ENCODE measurements at regions not wholly inside any gene's neighbourhood (a gene's known extent, or its start where the extent isn't known, plus 50 kb on each side); places are given as distances from the start of the nearest gene placed in this dataset.

DNA sequence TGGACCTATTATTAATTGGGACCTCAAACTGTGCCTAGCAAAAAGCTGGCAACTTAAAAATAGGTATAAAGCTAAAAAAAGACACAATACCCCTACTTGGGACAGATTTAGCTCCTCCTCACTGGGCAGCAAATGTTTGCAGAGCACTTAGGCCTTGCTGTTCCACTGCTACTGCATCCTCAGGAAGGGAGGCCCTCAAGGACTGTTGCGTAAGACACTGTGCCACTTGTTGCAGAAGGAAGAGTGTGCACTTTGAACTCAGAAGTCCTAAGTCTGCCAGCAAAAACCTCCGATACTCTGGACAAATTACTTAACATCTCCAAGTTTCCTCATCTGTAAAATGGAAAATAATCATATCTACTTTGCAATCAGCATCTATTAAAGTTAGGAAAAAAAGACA, 322.9 kb downstream of the BARHL2 start:
- no peak for TF ChIP-seq POLR2AphosphoS5 (IDR thresholded peaks at IDR 0.05; ENCODE audit: insufficient read depth, low read depth, low read length)
- TF ChIP-seq MAX (IDR thresholded peaks at IDR 0.05; ENCODE audit: insufficient read depth, insufficient read length), result no peak
- no peak for TF ChIP-seq JUN (IDR thresholded peaks at IDR 0.05; ENCODE audit: borderline replicate concordance, insufficient read depth, insufficient read length, low read depth)
- no peak for TF ChIP-seq CTCF (IDR thresholded peaks at IDR 0.05; ENCODE audit: extremely low read depth in 1 of 2, insufficient read depth in 1 of 2, low read depth in 1 of 2, low read length in 2 of 2)
- no peak for TF ChIP-seq MYC (IDR thresholded peaks at IDR 0.05; ENCODE audit: low read depth, low read length)
- no peak for TF ChIP-seq EZH2 (IDR thresholded peaks at IDR 0.05; ENCODE audit: borderline replicate concordance, low read depth, low read length, severe bottlenecking)
- TF ChIP-seq POLR2A (IDR thresholded peaks at IDR 0.05; ENCODE audit: low read depth, low read length), result no peak
- TF ChIP-seq FOS (IDR thresholded peaks at IDR 0.05; ENCODE audit: borderline replicate concordance, insufficient read depth, low read length), result no peak
- TF ChIP-seq GATA2 (IDR thresholded peaks at IDR 0.05; ENCODE audit: insufficient read depth, insufficient read length, low read depth, low read length), result no peak
- no peak overlapping the region for H2AFZ ChIP-seq (ENCODE audit: low read depth, low read length)
- ChIA-PET CTCF (no interaction called here), POLR2A (no interaction called here)
- dilution Hi-C loops (cut with MboI; ENCODE audit: extremely low pct_ligation_motif_present, low sequenced_read_pairs), result no loop called here
- H3K9me3 ChIP-seq (replicated peaks; ENCODE audit: control insufficient read depth, insufficient read depth, low read length), result no peaks in the 10 kb centered on the region
- no peaks in the 10 kb centered on the region for H3K27me3 ChIP-seq (ENCODE audit: control insufficient read depth in 2 of 2, insufficient read depth in 2 of 2, low read length in 2 of 2)
- no peak overlapping the region for H3K9ac ChIP-seq (replicated peaks; ENCODE audit: extremely low read depth, insufficient read depth, low read length)
- no TSS peak for BruUV-seq (replicated peaks)
- FAIRE-seq (no peak), DNase-seq (ENCODE audit: low read depth, low spot score) (no peak)
- H3K4me2 ChIP-seq (ENCODE audit: insufficient read depth, low read length), result no peak overlapping the region
- no peaks in the 10 kb centered on the region for H3K79me2 ChIP-seq (ENCODE audit: control insufficient read depth, insufficient read depth, low read length)
- no peak overlapping the region for H3K4me3 ChIP-seq (replicated peaks in 1 of 3; ENCODE audit: insufficient read depth in 1 of 3, low read depth in 1 of 3, low read length in 3 of 3)
- intact Hi-C loops (cut with micrococcal nuclease), result no loop called here
- H3K9me1 ChIP-seq (replicated peaks; ENCODE audit: control insufficient read depth, extremely low read depth, insufficient read depth, low read length), result no peaks in the 10 kb centered on the region
- peaks cover 11% of the 10 kb centered on the region for H3K4me1 ChIP-seq (ENCODE audit: control insufficient read depth, extremely low read depth, insufficient read depth, low read length)
- no peaks in the 10 kb centered on the region for H4K20me1 ChIP-seq (replicated peaks; ENCODE audit: control insufficient read depth, extremely low read depth, insufficient read depth, low read length)
- H3K36me3 ChIP-seq (ENCODE audit: control insufficient read depth in 2 of 2, extremely low read depth in 1 of 2, insufficient read depth in 2 of 2, low read length in 2 of 2), result no peaks in the 10 kb centered on the region
- no peak overlapping the region for H3K27ac ChIP-seq (ENCODE audit: insufficient read depth, low read depth, low read length)

Measured in endothelial cell of umbilical vein (primary cell).